WERI-Rb-1 (cell line): ENCODE measurements at regions not wholly inside any gene's neighbourhood (a gene's known extent, or its start where the extent isn't known, plus 50 kb on each side); places are given as distances from the start of the nearest gene placed in this dataset.

Source experiments
- DNase-seq: peaks from one replicate; pipeline ENCODE4 v3.0.0-alpha.2; 2020
- H3K27ac ChIP-seq: fragments of 250-450 bp; sonication (Bioruptor Pico); 2 replicates; pipeline ENCODE4 v1.5.1; 2020; ENCODE audit warnings: mild to moderate bottlenecking, moderate library complexity
- H3K27me3 ChIP-seq: fragments of 250-450 bp; sonication (Bioruptor Pico); 2 replicates; pipeline ENCODE4 v1.5.1; 2021; ENCODE audit warnings: mild to moderate bottlenecking, low read depth, moderate library complexity; ENCODE audit not compliant: insufficient read depth, severe bottlenecking
- H3K36me3 ChIP-seq: fragments of 250-450 bp; sonication (Bioruptor Pico); 2 replicates; pipeline ENCODE4 v1.5.1; 2020; ENCODE audit warnings: mild to moderate bottlenecking, moderate library complexity
- H3K4me3 ChIP-seq: 2 replicates; pipeline ENCODE4 v1.5.1; 2011; ENCODE audit warnings: low read depth, mild to moderate bottlenecking, control low read depth, low read length
- H3K9me3 ChIP-seq: fragments of 250-450 bp; sonication (Bioruptor Pico); 2 replicates; pipeline ENCODE4 v1.5.1; 2021; ENCODE audit warnings: mild to moderate bottlenecking, moderate library complexity; ENCODE audit not compliant: severe bottlenecking
- TF ChIP-seq, protein P1 (sequence below): IDR thresholded peaks from 2 replicates; pipeline ENCODE4 v1.5.1; 2011; ENCODE audit warnings: low read depth, mild to moderate bottlenecking, control low read depth, inconsistent platforms, low read length

DNA sequence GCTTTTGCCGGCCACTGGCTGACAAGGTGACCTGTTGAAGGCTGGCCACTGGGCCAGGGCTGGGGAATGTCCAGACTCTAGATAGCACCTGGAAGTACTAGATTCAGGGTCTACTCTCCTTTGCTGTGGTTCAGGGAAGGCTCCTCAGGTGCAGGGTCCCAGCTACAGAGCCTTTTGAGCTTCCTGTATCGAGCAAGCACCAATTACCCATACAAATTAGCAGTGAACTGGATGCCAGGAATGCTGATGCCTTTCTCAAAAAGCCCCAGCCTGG is 213.4 kb downstream of the CYP26B1 start:
- no peak overlapping the region for H3K4me3 ChIP-seq
- DNase-seq = peak; percentile 3
- H3K36me3 ChIP-seq = no peaks in the 10 kb centered on the region
- TF ChIP-seq, protein P1, sequence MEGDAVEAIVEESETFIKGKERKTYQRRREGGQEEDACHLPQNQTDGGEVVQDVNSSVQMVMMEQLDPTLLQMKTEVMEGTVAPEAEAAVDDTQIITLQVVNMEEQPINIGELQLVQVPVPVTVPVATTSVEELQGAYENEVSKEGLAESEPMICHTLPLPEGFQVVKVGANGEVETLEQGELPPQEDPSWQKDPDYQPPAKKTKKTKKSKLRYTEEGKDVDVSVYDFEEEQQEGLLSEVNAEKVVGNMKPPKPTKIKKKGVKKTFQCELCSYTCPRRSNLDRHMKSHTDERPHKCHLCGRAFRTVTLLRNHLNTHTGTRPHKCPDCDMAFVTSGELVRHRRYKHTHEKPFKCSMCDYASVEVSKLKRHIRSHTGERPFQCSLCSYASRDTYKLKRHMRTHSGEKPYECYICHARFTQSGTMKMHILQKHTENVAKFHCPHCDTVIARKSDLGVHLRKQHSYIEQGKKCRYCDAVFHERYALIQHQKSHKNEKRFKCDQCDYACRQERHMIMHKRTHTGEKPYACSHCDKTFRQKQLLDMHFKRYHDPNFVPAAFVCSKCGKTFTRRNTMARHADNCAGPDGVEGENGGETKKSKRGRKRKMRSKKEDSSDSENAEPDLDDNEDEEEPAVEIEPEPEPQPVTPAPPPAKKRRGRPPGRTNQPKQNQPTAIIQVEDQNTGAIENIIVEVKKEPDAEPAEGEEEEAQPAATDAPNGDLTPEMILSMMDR = no peak
- H3K27ac ChIP-seq = no peak overlapping the region
- peaks cover 3% of the 10 kb centered on the region for H3K9me3 ChIP-seq
- H3K27me3 ChIP-seq = no peaks in the 10 kb centered on the region

DNA sequence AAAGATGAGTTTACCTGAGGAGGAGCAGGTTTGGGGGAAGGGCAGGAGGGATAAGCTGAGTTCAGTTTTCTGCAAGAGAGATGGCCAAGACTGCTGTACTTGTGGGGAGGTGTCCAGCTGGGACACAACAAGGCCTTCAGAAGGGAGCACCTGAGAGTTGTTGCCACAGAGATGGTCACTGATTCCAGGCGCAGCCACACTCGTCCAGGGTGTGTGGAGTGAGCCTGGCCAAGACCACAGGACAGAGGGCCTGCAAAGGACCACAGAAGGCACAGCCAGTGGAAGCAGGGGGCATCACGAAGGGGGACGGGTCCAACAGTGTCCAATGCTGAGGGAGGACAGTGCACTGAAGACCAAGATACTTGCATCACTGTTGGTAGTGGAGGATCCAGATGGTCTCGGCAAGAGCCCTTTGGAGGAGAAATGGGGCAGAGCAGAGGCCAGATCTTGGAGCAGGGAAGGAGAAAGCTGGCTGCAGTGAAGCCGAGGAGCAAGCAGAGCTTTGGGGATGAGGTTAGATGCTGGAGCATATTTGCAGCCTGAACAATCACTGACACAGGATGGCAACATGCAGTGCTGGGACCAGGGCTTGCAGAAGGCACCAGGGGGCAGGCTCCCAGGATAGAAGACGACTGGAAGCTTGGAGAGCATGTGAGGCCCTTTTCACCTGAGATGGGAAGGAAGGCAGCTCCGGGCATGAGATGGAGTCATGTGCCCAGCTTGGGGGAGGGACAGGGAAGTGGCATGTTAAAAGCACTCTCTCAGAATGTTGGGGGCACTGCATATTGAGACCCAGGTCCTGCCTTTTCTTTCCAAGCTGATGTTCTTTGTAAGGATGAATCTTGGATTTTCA is 214.0 kb downstream of the CYP26B1 start:
- Histone ChIP-seq H3K27ac (no peak overlapping the region), H3K9me3 (peaks cover 3% of the 10 kb centered on the region), H3K27me3 (no peaks in the 10 kb centered on the region), H3K36me3 (no peaks in the 10 kb centered on the region), H3K4me3 (no peak overlapping the region)
- peak; percentile 37 for DNase-seq
- TF ChIP-seq, protein P1 = peak; percentile 61

DNA sequence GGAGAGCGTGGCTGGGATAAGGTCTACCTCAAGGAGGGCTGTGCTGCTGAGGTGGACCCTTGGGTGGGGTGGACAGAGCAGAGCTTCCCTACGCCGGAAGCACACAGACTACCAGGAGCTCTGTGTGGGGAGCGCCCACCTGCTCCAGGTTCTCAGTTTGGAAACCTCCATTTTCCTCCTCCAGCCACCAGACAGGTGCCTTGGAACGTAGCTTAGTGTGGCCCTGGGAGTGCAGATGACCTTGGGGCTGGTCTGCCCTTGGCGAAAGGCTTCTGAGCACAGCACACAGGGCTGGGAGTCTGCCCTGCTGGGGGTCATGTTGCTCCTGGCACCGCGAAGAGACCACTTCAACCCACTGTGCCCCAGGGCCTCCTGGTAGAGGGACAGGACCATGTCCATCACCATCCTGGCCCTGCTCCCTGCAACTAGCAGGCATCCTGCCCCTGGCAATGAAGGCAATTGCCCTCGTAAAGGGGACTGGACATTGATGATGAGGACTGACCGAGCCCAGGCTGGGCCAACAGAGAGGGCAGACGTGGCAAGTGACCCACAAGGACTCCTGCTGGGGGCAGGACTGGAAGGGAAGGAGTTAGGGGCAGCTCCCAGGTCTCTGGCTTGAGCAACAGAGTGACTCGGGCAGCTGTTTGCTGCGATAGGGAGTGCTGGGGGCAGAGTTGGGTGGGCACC is 214.7 kb downstream of the CYP26B1 start:
- H3K27me3 ChIP-seq = no peaks in the 10 kb centered on the region
- DNase-seq = peak; percentile 6
- TF ChIP-seq, protein P1 = no peak
- H3K9me3 ChIP-seq = peaks cover 3% of the 10 kb centered on the region
- no peaks in the 10 kb centered on the region for H3K36me3 ChIP-seq
- no peak overlapping the region for H3K4me3 ChIP-seq
- H3K27ac ChIP-seq = no peak overlapping the region

DNA sequence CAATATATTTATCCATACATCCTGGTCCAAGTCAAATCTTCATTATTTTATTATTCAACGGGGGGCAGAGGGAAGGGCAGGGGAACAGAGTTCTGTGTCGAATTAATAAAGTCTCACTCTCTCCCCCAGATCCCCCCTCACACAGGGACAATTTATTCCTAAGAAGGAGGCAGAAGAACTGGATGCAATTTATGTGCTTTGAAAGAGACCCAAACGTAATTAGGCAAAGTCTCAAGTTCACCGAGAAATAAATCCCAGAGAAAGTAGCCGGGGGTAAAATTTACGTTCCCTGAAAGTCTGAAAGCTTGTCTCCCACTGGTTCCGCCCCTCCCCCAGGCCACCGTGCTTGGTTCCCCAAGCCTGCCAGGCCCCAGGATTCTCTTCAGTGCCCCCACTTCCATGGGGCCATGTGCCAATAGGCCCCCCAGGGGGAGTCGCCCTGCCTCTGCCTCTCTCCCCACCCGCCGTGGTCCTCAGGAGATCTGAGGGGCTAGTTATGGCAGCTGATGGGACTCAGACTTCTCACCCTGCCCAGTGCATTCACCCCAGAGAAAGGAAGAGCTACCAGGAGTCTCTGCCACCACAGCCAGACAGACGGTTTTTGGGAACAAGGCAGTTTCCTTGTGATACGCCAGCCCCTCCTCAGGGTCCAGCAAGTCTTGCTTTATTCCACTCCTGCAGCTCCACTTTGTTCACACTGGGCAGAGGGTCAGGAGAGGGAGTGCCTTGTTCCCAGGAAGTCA is 215.5 kb downstream of the CYP26B1 start:
- TF ChIP-seq, protein P1 = no peak
- Histone ChIP-seq H3K27me3 (no peaks in the 10 kb centered on the region), H3K36me3 (no peaks in the 10 kb centered on the region), H3K27ac (no peak overlapping the region), H3K4me3 (no peak overlapping the region), H3K9me3 (peaks cover 3% of the 10 kb centered on the region)
- peak; percentile 2 for DNase-seq

DNA sequence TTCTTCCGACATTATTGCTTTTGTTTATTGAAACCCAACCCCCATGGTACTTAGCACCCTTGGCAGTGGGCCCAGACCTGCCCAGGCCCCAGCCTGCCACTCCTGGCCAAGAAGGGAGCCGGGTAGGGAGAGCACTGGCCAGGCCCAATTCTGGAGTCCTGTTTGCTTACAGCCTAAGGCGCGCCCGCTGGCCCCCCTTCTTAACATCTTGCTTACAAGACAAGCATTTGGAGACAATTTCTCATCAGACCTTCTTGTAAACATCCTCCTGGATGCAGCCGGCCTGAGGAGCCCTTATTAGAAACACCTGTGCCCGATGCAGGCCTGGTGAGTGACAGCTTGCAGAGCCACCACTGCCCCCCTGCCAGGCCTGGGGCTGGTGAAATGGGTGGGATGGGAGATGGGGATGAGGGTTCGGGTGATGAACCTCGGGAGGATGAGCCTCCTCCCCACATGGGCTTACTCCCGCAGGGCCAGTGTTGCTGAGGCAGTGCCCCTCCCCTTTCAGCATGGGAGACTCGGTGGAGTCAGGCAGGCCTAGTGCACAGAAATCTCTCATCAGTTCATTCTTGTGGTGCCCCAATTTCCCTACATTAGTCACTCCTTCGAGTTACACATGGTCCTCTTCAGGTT is 217.5 kb downstream of the CYP26B1 start:
- Histone ChIP-seq H3K4me3 (no peak overlapping the region), H3K36me3 (no peaks in the 10 kb centered on the region), H3K27me3 (no peaks in the 10 kb centered on the region), H3K9me3 (peaks cover 3% of the 10 kb centered on the region), H3K27ac (no peak overlapping the region)
- TF ChIP-seq, protein P1 = no peak
- peak; percentile 6 for DNase-seq
